ENCODE measurements at regions not wholly inside any gene's neighbourhood (a gene's known extent, or its start where the extent isn't known, plus 50 kb on each side); places are given as distances from the start of the nearest gene placed in this dataset.

- TF ChIP-seq ZNF687 (CRISPR knock-in tag; IDR thresholded peaks at IDR 0.05) (no peak), HIVEP1 (CRISPR knock-in tag; IDR thresholded peaks at IDR 0.05) (no peak), SRSF1 (optimal IDR thresholded peaks at IDR 0.05; ENCODE audit: low read depth, low read length) (no peak), STAT5B (CRISPR knock-in tag; IDR thresholded peaks at IDR 0.05) (no peak), ATF6 (CRISPR knock-in tag; conservative IDR thresholded peaks at IDR 0.05) (no peak), ZNF501 (CRISPR knock-in tag; IDR thresholded peaks at IDR 0.05) (no peak), GPN1 (CRISPR knock-in tag; IDR thresholded peaks at IDR 0.05; ENCODE audit: borderline replicate concordance) (no peak), ZNF350 (CRISPR knock-in tag; IDR thresholded peaks at IDR 0.05; ENCODE audit: borderline replicate concordance, low read depth) (no peak), ZSCAN25 (CRISPR knock-in tag; IDR thresholded peaks at IDR 0.05) (no peak), ZMYM2 (CRISPR knock-in tag; IDR thresholded peaks at IDR 0.05) (no peak)
- TF ChIP-seq, protein P1, sequence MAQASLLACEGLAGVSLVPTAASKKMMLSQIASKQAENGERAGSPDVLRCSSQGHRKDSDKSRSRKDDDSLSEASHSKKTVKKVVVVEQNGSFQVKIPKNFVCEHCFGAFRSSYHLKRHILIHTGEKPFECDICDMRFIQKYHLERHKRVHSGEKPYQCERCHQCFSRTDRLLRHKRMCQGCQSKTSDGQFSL (CRISPR knock-in tag; IDR thresholded peaks at IDR 0.05) = no peak
- TF ChIP-seq, protein P2, sequence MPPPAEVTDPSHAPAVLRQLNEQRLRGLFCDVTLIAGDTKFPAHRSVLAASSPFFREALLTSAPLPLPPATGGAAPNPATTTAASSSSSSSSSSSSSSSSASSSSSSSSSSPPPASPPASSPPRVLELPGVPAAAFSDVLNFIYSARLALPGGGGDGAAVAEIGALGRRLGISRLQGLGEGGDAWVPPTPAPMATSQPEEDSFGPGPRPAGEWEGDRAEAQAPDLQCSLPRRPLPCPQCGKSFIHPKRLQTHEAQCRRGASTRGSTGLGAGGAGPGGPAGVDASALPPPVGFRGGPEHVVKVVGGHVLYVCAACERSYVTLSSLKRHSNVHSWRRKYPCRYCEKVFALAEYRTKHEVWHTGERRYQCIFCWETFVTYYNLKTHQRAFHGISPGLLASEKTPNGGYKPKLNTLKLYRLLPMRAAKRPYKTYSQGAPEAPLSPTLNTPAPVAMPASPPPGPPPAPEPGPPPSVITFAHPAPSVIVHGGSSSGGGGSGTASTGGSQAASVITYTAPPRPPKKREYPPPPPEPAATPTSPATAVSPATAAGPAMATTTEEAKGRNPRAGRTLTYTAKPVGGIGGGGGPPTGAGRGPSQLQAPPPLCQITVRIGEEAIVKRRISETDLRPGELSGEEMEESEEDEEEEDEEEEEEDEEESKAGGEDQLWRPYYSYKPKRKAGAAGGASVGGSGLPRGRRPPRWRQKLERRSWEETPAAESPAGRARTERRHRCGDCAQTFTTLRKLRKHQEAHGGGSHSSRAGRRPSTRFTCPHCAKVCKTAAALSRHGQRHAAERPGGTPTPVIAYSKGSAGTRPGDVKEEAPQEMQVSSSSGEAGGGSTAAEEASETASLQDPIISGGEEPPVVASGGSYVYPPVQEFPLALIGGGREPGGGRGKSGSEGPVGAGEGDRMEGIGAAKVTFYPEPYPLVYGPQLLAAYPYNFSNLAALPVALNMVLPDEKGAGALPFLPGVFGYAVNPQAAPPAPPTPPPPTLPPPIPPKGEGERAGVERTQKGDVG (CRISPR knock-in tag; IDR thresholded peaks at IDR 0.05; ENCODE audit: borderline replicate concordance) = no peak
Measured at GRCh38 chr21:35268261-35268660, 219.2 kb upstream of the RUNX1 start (continued).

Measured in HepG2 (cell line).